ENCODE measurements at regions not wholly inside any gene's neighbourhood (a gene's known extent, or its start where the extent isn't known, plus 50 kb on each side); places are given as distances from the start of the nearest gene placed in this dataset.

GRCh38 chr5:29794141-29794787, 1399.2 kb upstream of the CDH6 start:
- H2AFZ ChIP-seq (ENCODE audit: low read depth, low read length) = no peak overlapping the region
- H3K36me3 ChIP-seq (ENCODE audit: insufficient read depth, low read length) = no peaks in the 10 kb centered on the region
- H3K9me3 ChIP-seq (ENCODE audit: low read length) = no peaks in the 10 kb centered on the region
- no peak overlapping the region for H3K4me3 ChIP-seq (ENCODE audit: low read length)
- peaks cover 2% of the 10 kb centered on the region for H3K4me1 ChIP-seq (ENCODE audit: insufficient read depth, low read length)
- no peaks in the 10 kb centered on the region for H3K27me3 ChIP-seq (ENCODE audit: insufficient read depth, low read length)

GRCh38 chr5:29790281-29790680, 1403.2 kb upstream of the CDH6 start:
- Histone ChIP-seq H3K9me3 (ENCODE audit: low read length) (no peaks in the 10 kb centered on the region), H2AFZ (ENCODE audit: low read depth, low read length) (no peak overlapping the region), H3K27me3 (ENCODE audit: insufficient read depth, low read length) (no peaks in the 10 kb centered on the region), H3K36me3 (ENCODE audit: insufficient read depth, low read length) (no peaks in the 10 kb centered on the region), H3K4me3 (ENCODE audit: low read length) (no peak overlapping the region), H3K4me1 (ENCODE audit: insufficient read depth, low read length) (no peaks in the 10 kb centered on the region)

GRCh38 chr5:29780401-29780800, 1413.1 kb upstream of the CDH6 start:
- Histone ChIP-seq H3K27me3 (ENCODE audit: insufficient read depth, low read length) (no peaks in the 10 kb centered on the region), H3K9me3 (ENCODE audit: low read length) (no peaks in the 10 kb centered on the region), H3K4me3 (ENCODE audit: low read length) (no peak overlapping the region), H3K36me3 (ENCODE audit: insufficient read depth, low read length) (no peaks in the 10 kb centered on the region), H2AFZ (ENCODE audit: low read depth, low read length) (no peak overlapping the region), H3K4me1 (ENCODE audit: insufficient read depth, low read length) (no peaks in the 10 kb centered on the region)

- Histone ChIP-seq H3K36me3 (ENCODE audit: insufficient read depth, low read length) (no peaks in the 10 kb centered on the region), H3K4me1 (ENCODE audit: insufficient read depth, low read length) (no peaks in the 10 kb centered on the region), H3K4me3 (ENCODE audit: low read length) (no peak overlapping the region), H2AFZ (ENCODE audit: low read depth, low read length) (no peak overlapping the region), H3K27me3 (ENCODE audit: insufficient read depth, low read length) (no peaks in the 10 kb centered on the region), H3K9me3 (ENCODE audit: low read length) (no peaks in the 10 kb centered on the region)
Observed at GRCh38 chr5:29779141-29779540, 1414.3 kb upstream of the CDH6 start.

GRCh38 chr5:29777373-29777772, 1416.1 kb upstream of the CDH6 start:
- Histone ChIP-seq H2AFZ (ENCODE audit: low read depth, low read length) (no peak overlapping the region), H3K4me1 (ENCODE audit: insufficient read depth, low read length) (no peaks in the 10 kb centered on the region), H3K36me3 (ENCODE audit: insufficient read depth, low read length) (no peaks in the 10 kb centered on the region), H3K9me3 (ENCODE audit: low read length) (no peaks in the 10 kb centered on the region), H3K4me3 (ENCODE audit: low read length) (no peak overlapping the region), H3K27me3 (ENCODE audit: insufficient read depth, low read length) (no peaks in the 10 kb centered on the region)

GRCh38 chr5:29770936-29771335, 1422.5 kb upstream of the CDH6 start:
- no peak overlapping the region for H3K4me3 ChIP-seq (ENCODE audit: low read length)
- no peaks in the 10 kb centered on the region for H3K27me3 ChIP-seq (ENCODE audit: insufficient read depth, low read length)
- H3K36me3 ChIP-seq (ENCODE audit: insufficient read depth, low read length) = no peaks in the 10 kb centered on the region
- H3K4me1 ChIP-seq (ENCODE audit: insufficient read depth, low read length) = no peaks in the 10 kb centered on the region
- H2AFZ ChIP-seq (ENCODE audit: low read depth, low read length) = no peak overlapping the region
- no peaks in the 10 kb centered on the region for H3K9me3 ChIP-seq (ENCODE audit: low read length)

- no peaks in the 10 kb centered on the region for H3K4me1 ChIP-seq (ENCODE audit: insufficient read depth, low read length)
- no peaks in the 10 kb centered on the region for H3K27me3 ChIP-seq (ENCODE audit: insufficient read depth, low read length)
- no peaks in the 10 kb centered on the region for H3K36me3 ChIP-seq (ENCODE audit: insufficient read depth, low read length)
- no peaks in the 10 kb centered on the region for H3K9me3 ChIP-seq (ENCODE audit: low read length)
- H2AFZ ChIP-seq (ENCODE audit: low read depth, low read length) = no peak overlapping the region
- H3K4me3 ChIP-seq (ENCODE audit: low read length) = no peak overlapping the region
Observed at GRCh38 chr5:29769474-29769873, 1424.0 kb upstream of the CDH6 start.

DNA sequence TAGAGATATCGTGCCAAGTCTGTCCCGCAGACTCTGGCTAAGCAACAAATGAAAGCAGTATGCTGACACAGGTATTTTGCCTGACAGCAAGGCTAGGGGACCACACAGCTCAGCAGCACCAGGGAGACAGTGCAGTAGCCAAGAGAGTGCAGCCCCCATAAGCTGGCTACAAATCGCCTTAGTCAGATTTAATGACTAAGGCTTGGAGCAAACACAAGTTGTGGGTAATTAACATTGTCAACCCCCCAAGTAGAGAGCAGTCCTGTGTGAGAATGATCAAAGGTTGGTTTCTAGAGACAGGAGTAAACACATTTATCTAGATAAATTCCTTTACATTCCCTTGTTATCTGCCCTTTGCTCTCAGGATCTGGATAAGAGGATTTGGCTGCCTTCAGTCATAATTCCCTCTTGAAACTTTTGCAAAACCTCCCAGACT, 1434.5 kb upstream of the CDH6 start:
- Histone ChIP-seq H3K4me3 (ENCODE audit: low read length) (no peak overlapping the region), H2AFZ (ENCODE audit: low read depth, low read length) (no peak overlapping the region), H3K4me1 (ENCODE audit: insufficient read depth, low read length) (no peaks in the 10 kb centered on the region), H3K36me3 (ENCODE audit: insufficient read depth, low read length) (no peaks in the 10 kb centered on the region), H3K9me3 (ENCODE audit: low read length) (no peaks in the 10 kb centered on the region), H3K27me3 (ENCODE audit: insufficient read depth, low read length) (no peaks in the 10 kb centered on the region)

- H3K27me3 ChIP-seq (ENCODE audit: insufficient read depth, low read length) = no peaks in the 10 kb centered on the region
- no peaks in the 10 kb centered on the region for H3K4me1 ChIP-seq (ENCODE audit: insufficient read depth, low read length)
- no peak overlapping the region for H3K4me3 ChIP-seq (ENCODE audit: low read length)
- no peaks in the 10 kb centered on the region for H3K9me3 ChIP-seq (ENCODE audit: low read length)
- H2AFZ ChIP-seq (ENCODE audit: low read depth, low read length) = no peak overlapping the region
- no peaks in the 10 kb centered on the region for H3K36me3 ChIP-seq (ENCODE audit: insufficient read depth, low read length)
Observed at GRCh38 chr5:29750453-29750852, 1443.0 kb upstream of the CDH6 start.

- no peak overlapping the region for H3K4me3 ChIP-seq (ENCODE audit: low read length)
- H3K36me3 ChIP-seq (ENCODE audit: insufficient read depth, low read length) = no peaks in the 10 kb centered on the region
- no peaks in the 10 kb centered on the region for H3K9me3 ChIP-seq (ENCODE audit: low read length)
- H3K27me3 ChIP-seq (ENCODE audit: insufficient read depth, low read length) = no peaks in the 10 kb centered on the region
- no peak overlapping the region for H2AFZ ChIP-seq (ENCODE audit: low read depth, low read length)
- no peaks in the 10 kb centered on the region for H3K4me1 ChIP-seq (ENCODE audit: insufficient read depth, low read length)
Observed at GRCh38 chr5:29744618-29745017, 1448.9 kb upstream of the CDH6 start.

DNA sequence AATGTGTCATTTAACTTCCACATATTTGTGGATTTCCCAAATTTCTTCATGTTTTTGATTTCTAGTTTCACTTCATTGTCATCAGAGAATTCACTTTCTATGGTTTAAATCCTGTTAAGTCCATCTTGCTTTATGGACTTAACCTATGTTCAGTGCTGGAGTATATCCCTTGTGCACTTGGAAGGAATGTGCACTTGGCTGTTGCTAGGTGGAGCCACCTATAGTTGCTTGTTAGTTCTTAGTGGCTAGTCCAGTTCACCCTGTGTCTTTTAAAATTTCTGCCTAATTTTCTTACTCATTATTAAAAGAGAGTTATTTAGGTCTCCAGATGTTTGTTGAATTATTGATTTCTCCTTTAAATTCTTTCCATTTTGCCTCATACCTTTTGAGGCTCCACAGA, 1472.5 kb upstream of the CDH6 start:
- Histone ChIP-seq H3K4me3 (ENCODE audit: low read length) (no peak overlapping the region), H3K36me3 (ENCODE audit: insufficient read depth, low read length) (no peaks in the 10 kb centered on the region), H3K4me1 (ENCODE audit: insufficient read depth, low read length) (no peaks in the 10 kb centered on the region), H2AFZ (ENCODE audit: low read depth, low read length) (no peak overlapping the region), H3K9me3 (ENCODE audit: low read length) (no peaks in the 10 kb centered on the region), H3K27me3 (ENCODE audit: insufficient read depth, low read length) (no peaks in the 10 kb centered on the region)

- Histone ChIP-seq H3K27me3 (ENCODE audit: insufficient read depth, low read length) (no peaks in the 10 kb centered on the region), H2AFZ (ENCODE audit: low read depth, low read length) (no peak overlapping the region), H3K4me3 (ENCODE audit: low read length) (no peak overlapping the region), H3K9me3 (ENCODE audit: low read length) (no peaks in the 10 kb centered on the region), H3K4me1 (ENCODE audit: insufficient read depth, low read length) (no peaks in the 10 kb centered on the region), H3K36me3 (ENCODE audit: insufficient read depth, low read length) (no peaks in the 10 kb centered on the region)
Observed at GRCh38 chr5:29719171-29719570, 1474.3 kb upstream of the CDH6 start.

DNA sequence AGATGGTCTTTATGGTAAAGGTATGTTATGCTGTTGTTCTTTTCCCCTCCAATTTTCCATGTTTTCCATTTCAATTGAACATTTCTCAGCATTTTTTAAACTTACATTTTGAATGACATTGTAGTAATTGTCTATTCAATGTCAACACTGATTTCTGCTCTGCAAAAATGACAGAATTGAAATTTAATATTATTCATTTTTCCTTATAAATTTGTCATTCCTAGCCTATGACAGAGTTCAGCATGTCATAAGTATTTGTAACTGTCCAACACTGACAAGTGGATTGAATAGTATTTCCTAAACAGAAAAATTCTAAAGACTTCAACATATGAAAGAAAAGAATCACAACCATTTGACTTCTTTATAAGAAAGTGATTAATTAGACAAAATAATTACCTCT, 1478.3 kb upstream of the CDH6 start:
- Histone ChIP-seq H3K4me1 (ENCODE audit: insufficient read depth, low read length) (no peaks in the 10 kb centered on the region), H3K9me3 (ENCODE audit: low read length) (no peaks in the 10 kb centered on the region), H3K27me3 (ENCODE audit: insufficient read depth, low read length) (no peaks in the 10 kb centered on the region), H3K36me3 (ENCODE audit: insufficient read depth, low read length) (no peaks in the 10 kb centered on the region), H2AFZ (ENCODE audit: low read depth, low read length) (no peak overlapping the region), H3K4me3 (ENCODE audit: low read length) (no peak overlapping the region)

DNA sequence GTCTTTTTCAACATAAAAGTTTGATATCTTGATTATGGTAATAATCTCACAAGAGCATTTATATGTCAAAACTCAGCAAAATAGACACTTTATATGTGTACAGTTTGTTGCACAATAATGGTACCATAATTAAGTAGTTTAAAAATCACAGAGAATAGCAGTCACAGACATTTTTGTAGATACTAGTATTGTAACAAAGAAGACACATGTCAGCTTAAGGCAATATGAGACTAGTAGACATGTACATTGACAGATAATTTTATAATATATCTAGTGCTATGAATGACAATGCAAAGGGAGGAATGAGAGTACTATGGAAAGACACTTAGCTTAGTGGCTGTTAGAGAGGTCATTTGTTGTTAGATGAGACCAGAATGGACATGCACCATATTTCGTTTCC, 1490.6 kb upstream of the CDH6 start:
- Histone ChIP-seq H3K4me3 (ENCODE audit: low read length) (no peak overlapping the region), H3K4me1 (ENCODE audit: insufficient read depth, low read length) (no peaks in the 10 kb centered on the region), H3K36me3 (ENCODE audit: insufficient read depth, low read length) (no peaks in the 10 kb centered on the region), H2AFZ (ENCODE audit: low read depth, low read length) (no peak overlapping the region), H3K27me3 (ENCODE audit: insufficient read depth, low read length) (no peaks in the 10 kb centered on the region), H3K9me3 (ENCODE audit: low read length) (no peaks in the 10 kb centered on the region)

All from neuron (in vitro differentiated cells).